Smooth muscle cell (in vitro differentiated cells): ENCODE measurements at regions not wholly inside any gene's neighbourhood (a gene's known extent, or its start where the extent isn't known, plus 50 kb on each side); places are given as distances from the start of the nearest gene placed in this dataset.
"Not testable (repeated sequence)": the region's sequence is repeated elsewhere in the genome, so short reads cannot be mapped to it uniquely, and the experiment has no call there.

Experiments used
- DNase-seq: peaks from one replicate; lab custom pipeline; 2025; ENCODE audit not compliant: unreplicated experiment; lab: John Stamatoyannopoulos, UW
- H2AFZ ChIP-seq: fragments of 200-600 bp; sonication (generic); 2 replicates; pipeline ENCODE4 v1.6.0; 2016; ENCODE audit warnings: antibody characterized with exemption, low read depth, mild to moderate bottlenecking
- H3F3A ChIP-seq: fragments of 200-600 bp; sonication (generic); 2 replicates; pipeline ENCODE4 v1.6.0; 2017; ENCODE audit warnings: antibody characterized with exemption, low read depth
- H3K27ac ChIP-seq: fragments of 200-600 bp; sonication (generic); 2 replicates; pipeline ENCODE4 v1.5.1; 2016; ENCODE audit warnings: low read depth, mild to moderate bottlenecking
- H3K27me3 ChIP-seq: fragments of 200-600 bp; sonication (generic); 2 replicates; pipeline ENCODE4 v1.6.1; 2016; ENCODE audit warnings: low read depth, mild to moderate bottlenecking
- H3K36me3 ChIP-seq: fragments of 200-600 bp; sonication (generic); 2 replicates; pipeline ENCODE4 v1.5.1; 2016; ENCODE audit warnings: low read depth
- H3K4me1 ChIP-seq: fragments of 200-600 bp; sonication (generic); 2 replicates; pipeline ENCODE4 v1.5.1; 2016; ENCODE audit warnings: low read depth
- H3K4me2 ChIP-seq: fragments of 200-600 bp; sonication (generic); 2 replicates; pipeline ENCODE4 v1.6.0; 2016; ENCODE audit warnings: mild to moderate bottlenecking
- H3K4me3 ChIP-seq: fragments of 200-600 bp; sonication (generic); 2 replicates; pipeline ENCODE4 v1.5.1; 2016; ENCODE audit warnings: mild to moderate bottlenecking
- H3K79me2 ChIP-seq: fragments of 200-600 bp; sonication (generic); 2 replicates; pipeline ENCODE4 v1.6.0; 2016; ENCODE audit warnings: low read depth, mild to moderate bottlenecking
- H3K9ac ChIP-seq: fragments of 200-600 bp; sonication (generic); 2 replicates; pipeline ENCODE4 v1.6.0; 2016; ENCODE audit warnings: low read depth
- H3K9me3 ChIP-seq: fragments of 200-600 bp; sonication (generic); replicated peaks from 2 replicates; pipeline ENCODE4 v1.5.1; 2016; ENCODE audit warnings: low read depth
- H4K20me1 ChIP-seq: fragments of 200-600 bp; sonication (generic); 2 replicates; pipeline ENCODE4 v1.6.0; 2016; ENCODE audit warnings: low read depth
- CTCF ChIP-seq: fragments of 200-600 bp; sonication (generic); IDR thresholded peaks from 2 replicates; pipeline ENCODE4 v1.5.1; 2017; ENCODE audit warnings: borderline replicate concordance, mild to moderate bottlenecking, antibody characterized with exemption; ENCODE audit not compliant: insufficient read depth, poor library complexity, severe bottlenecking
- WGBS: methylation state at CpG from one replicate; pipeline ENCODE4 v1.1.7; 2016; ENCODE audit warnings: low lambda C conversion rate; 5-methylcytosine and 5-hydroxymethylcytosine counted together

DNA sequence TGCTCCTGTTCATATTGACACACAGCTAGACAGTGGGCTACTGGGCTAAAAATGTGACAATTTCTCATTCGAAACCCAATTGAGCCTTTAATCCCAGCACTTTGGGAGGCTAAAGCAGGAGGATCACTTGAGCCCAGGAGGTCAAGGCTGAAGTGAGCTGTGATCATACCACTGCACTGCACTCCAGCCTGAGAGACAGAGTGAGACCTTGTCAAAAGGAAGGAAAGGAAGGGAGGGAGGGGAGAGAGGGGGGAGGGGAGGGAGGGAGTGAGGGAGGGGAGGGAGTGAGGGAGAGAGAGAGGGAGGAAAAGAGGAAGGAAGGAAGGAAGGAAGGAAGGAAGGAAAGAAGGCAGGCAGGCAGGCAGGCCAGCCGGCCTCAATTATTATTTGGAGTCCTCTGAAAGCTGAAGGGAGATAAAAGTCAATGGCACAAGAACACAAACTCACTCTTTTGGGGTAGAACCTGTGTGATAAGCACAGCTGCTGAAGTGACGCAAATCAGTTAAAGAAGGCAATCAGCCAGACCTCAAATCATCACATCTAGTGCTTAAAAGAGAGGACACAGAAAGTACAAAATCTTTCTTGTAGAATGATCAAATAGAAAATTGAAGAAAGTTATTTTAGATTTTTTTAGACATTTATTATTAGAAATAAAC, 98.1 kb downstream of the CCDC71L start:
- H3K9ac ChIP-seq: no peak overlapping the region
- no peaks in the 10 kb centered on the region for H4K20me1 ChIP-seq
- H3K36me3 ChIP-seq: no peaks in the 10 kb centered on the region
- peaks cover 10% of the 10 kb centered on the region for H3F3A ChIP-seq
- no peak for TF ChIP-seq CTCF
- 80% methylated on average over 3 of the region's 3 CpGs for WGBS
- H3K79me2 ChIP-seq: no peaks in the 10 kb centered on the region
- H3K27me3 ChIP-seq: no peaks in the 10 kb centered on the region
- H3K4me3 ChIP-seq: no peak overlapping the region
- H3K4me1 ChIP-seq: no peaks in the 10 kb centered on the region
- H2AFZ ChIP-seq: no peak overlapping the region
- no peak for DNase-seq
- H3K9me3 ChIP-seq: no peaks in the 10 kb centered on the region
- no peak overlapping the region for H3K27ac ChIP-seq
- no peak overlapping the region for H3K4me2 ChIP-seq

DNA sequence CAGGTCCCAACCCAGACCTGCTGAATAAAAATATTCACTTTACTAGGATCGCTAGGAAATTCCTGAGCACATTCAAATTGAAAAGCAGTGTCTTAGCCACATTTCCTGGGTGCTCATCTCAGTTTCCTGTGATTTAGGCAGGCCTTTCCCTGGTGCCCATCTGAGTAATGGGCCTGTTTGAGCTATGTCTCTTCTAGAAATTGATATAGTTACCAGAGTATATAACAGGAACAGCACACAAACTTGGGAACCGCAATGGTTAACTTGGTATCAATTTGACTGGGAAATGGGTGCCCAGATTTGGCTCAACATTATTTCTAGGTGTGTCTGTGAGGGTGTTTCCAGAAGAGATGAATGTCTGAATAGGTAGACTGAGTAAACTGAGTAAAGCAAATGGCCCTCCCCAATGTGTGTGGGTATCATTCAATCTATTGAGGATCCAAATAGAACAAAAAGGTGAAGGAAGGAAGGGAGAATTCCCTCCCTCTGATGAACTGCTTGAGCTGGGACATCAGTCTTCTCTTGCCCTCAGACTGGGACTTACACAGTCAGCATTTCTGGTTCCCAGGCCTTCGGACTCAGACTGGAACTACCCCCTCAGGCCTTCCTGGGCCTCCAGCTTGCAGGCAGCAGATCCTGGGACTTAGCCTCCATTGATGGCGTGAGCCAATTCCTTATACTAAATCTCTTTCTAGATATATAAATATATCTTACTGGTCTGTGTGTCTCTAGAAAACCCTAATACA, 99.1 kb downstream of the CCDC71L start:
- no peak overlapping the region for H3K4me2 ChIP-seq
- no peaks in the 10 kb centered on the region for H3K79me2 ChIP-seq
- no peaks in the 10 kb centered on the region for H3K36me3 ChIP-seq
- no peak overlapping the region for H3K4me3 ChIP-seq
- no peak overlapping the region for H2AFZ ChIP-seq
- H3K27ac ChIP-seq: no peak overlapping the region
- WGBS: 96% methylated on average over 4 of the region's 4 CpGs
- no peaks in the 10 kb centered on the region for H4K20me1 ChIP-seq
- H3F3A ChIP-seq: peaks cover 6% of the 10 kb centered on the region
- H3K9me3 ChIP-seq: no peaks in the 10 kb centered on the region
- no peak overlapping the region for H3K9ac ChIP-seq
- H3K4me1 ChIP-seq: no peaks in the 10 kb centered on the region
- H3K27me3 ChIP-seq: no peaks in the 10 kb centered on the region
- no peak for TF ChIP-seq CTCF
- DNase-seq: no peak

DNA sequence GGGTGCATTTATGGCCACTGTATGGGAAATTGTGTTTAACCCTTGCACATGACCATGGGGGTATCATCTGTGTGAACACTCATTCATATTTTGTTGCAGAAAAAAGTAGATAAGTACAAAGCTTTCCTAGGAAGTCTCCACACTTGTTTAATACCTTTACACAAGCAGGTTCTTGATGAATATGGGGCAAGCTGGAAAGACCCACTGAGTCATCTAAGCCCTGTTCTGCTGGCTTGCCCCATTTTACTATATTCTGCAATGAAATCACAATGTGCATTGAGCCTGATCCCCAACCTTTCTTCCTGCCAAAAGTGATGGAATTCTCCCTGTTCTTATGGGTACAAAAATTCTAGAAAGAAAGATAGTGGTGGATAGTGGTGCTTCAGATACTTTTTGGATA, 99.8 kb downstream of the CCDC71L start:
- Histone ChIP-seq H3K27ac (no peak overlapping the region), H4K20me1 (no peaks in the 10 kb centered on the region), H3K27me3 (no peaks in the 10 kb centered on the region), H3K79me2 (no peaks in the 10 kb centered on the region), H3K4me2 (no peak overlapping the region), H3K36me3 (no peaks in the 10 kb centered on the region), H3K9me3 (no peaks in the 10 kb centered on the region), H3K4me3 (no peak overlapping the region), H3K4me1 (no peaks in the 10 kb centered on the region), H3F3A (no peaks in the 10 kb centered on the region), H2AFZ (no peak overlapping the region), H3K9ac (no peak overlapping the region)
- no peak for TF ChIP-seq CTCF
- no peak for DNase-seq

GRCh38 chr7:106560482-106560881, 100.5 kb downstream of the CCDC71L start:
- no peak overlapping the region for H2AFZ ChIP-seq
- no peaks in the 10 kb centered on the region for H3K36me3 ChIP-seq
- H3K27me3 ChIP-seq: no peaks in the 10 kb centered on the region
- no peaks in the 10 kb centered on the region for H3K4me1 ChIP-seq
- no peaks in the 10 kb centered on the region for H3K79me2 ChIP-seq
- H3K27ac ChIP-seq: no peak overlapping the region
- no peak overlapping the region for H3K4me3 ChIP-seq
- no peak for TF ChIP-seq CTCF
- no peaks in the 10 kb centered on the region for H3F3A ChIP-seq
- H3K4me2 ChIP-seq: no peak overlapping the region
- DNase-seq: no peak
- no peaks in the 10 kb centered on the region for H3K9me3 ChIP-seq
- no peaks in the 10 kb centered on the region for H4K20me1 ChIP-seq
- 98% methylated on average over 5 of the region's 5 CpGs for WGBS
- H3K9ac ChIP-seq: no peak overlapping the region

- H3K27me3 ChIP-seq, H3K79me2 ChIP-seq, DNase-seq, H3K27ac ChIP-seq, H4K20me1 ChIP-seq, H3F3A ChIP-seq, H3K4me3 ChIP-seq, H3K9me3 ChIP-seq, H3K36me3 ChIP-seq, H3K4me1 ChIP-seq, H2AFZ ChIP-seq, H3K9ac ChIP-seq, H3K4me2 ChIP-seq: not testable (repeated sequence)
- WGBS: 76% methylated on average over 2 of the region's 2 CpGs
Measured at GRCh38 chr7:106556244-106556643, 104.7 kb downstream of the CCDC71L start.
